Subcutaneous abdominal adipose tissue (tissue), 5 donors: ENCODE measurements at regions not wholly inside any gene's neighbourhood (a gene's known extent, or its start where the extent isn't known, plus 50 kb on each side); places are given as distances from the start of the nearest gene placed in this dataset.

Experiments used
- H3K27ac ChIP-seq: one replicate; pipeline ENCODE4 v1.7.0; 2013; ENCODE audit warnings: low read depth, mild to moderate bottlenecking, inconsistent platforms, low read length, moderate library complexity
- H3K27me3 ChIP-seq, 5 donors: one replicate each; pipeline ENCODE4 v1.7.0; 2013; ENCODE audit warnings: low read length in 5 of 5, inconsistent platforms in 1 of 5; ENCODE audit not compliant: control insufficient read depth in 5 of 5, insufficient read depth in 4 of 5
- H3K36me3 ChIP-seq, 5 donors: one replicate each; pipeline ENCODE4 v1.7.0; 2013; ENCODE audit warnings: low read length in 5 of 5; ENCODE audit not compliant: control insufficient read depth in 5 of 5, insufficient read depth in 5 of 5
- H3K4me1 ChIP-seq, 5 donors: one replicate each; pipeline ENCODE4 v1.7.0; 2013; ENCODE audit warnings: low read length in 5 of 5, mild to moderate bottlenecking in 3 of 5, moderate library complexity in 1 of 5; ENCODE audit not compliant: control insufficient read depth in 5 of 5, insufficient read depth in 5 of 5
- H3K4me3 ChIP-seq, 5 donors: one replicate each; pipeline ENCODE4 v1.7.0; 2013; ENCODE audit warnings: low read length in 5 of 5, low read depth in 1 of 5
- H3K9ac ChIP-seq, 5 donors: one replicate each; pipeline ENCODE4 v1.7.0; 2013; ENCODE audit warnings: low read length in 5 of 5, mild to moderate bottlenecking in 4 of 5, moderate library complexity in 3 of 5
- H3K9me3 ChIP-seq, 5 donors: one replicate each; pipeline ENCODE4 v1.7.0; 2013; ENCODE audit warnings: low read length in 5 of 5; ENCODE audit not compliant: control insufficient read depth in 5 of 5
- donor health status: healthy.
- donor health status: healthy.
- donor health status: healthy.
- donor health status: healthy.
- donor health status: healthy.

- H3K4me3 ChIP-seq = no peak overlapping the region
- H3K4me1 ChIP-seq = no peaks in the 10 kb centered on the region
- H3K36me3 ChIP-seq = no peaks in the 10 kb centered on the region
- H3K27ac ChIP-seq = no peak overlapping the region
- H3K9me3 ChIP-seq = no peaks in the 10 kb centered on the region
- H3K27me3 ChIP-seq = peaks cover 0 to 4% (median 0%) of the 10 kb centered on the region in 5 donors
- H3K9ac ChIP-seq = no peak overlapping the region
Measured at GRCh38 chr1:63200676-63201075, 121.7 kb upstream of the FOXD3 start.

GRCh38 chr1:63203641-63204040 lies 118.7 kb upstream of the FOXD3 start:
- no peak overlapping the region for H3K9ac ChIP-seq
- H3K4me3 ChIP-seq = no peak overlapping the region
- no peaks in the 10 kb centered on the region for H3K9me3 ChIP-seq
- no peaks in the 10 kb centered on the region for H3K36me3 ChIP-seq
- peaks cover 0 to 4% (median 0%) of the 10 kb centered on the region in 5 donors for H3K27me3 ChIP-seq
- no peak overlapping the region for H3K27ac ChIP-seq
- H3K4me1 ChIP-seq = no peaks in the 10 kb centered on the region

- H3K36me3 ChIP-seq = no peaks in the 10 kb centered on the region
- H3K27me3 ChIP-seq = peaks cover 0 to 3% (median 0%) of the 10 kb centered on the region in 5 donors
- H3K9me3 ChIP-seq = no peaks in the 10 kb centered on the region
- H3K4me1 ChIP-seq = no peaks in the 10 kb centered on the region
- no peak overlapping the region for H3K4me3 ChIP-seq
- H3K9ac ChIP-seq = no peak overlapping the region
- H3K27ac ChIP-seq = no peak overlapping the region
Measured at GRCh38 chr1:63205776-63206175, 116.6 kb upstream of the FOXD3 start.

DNA sequence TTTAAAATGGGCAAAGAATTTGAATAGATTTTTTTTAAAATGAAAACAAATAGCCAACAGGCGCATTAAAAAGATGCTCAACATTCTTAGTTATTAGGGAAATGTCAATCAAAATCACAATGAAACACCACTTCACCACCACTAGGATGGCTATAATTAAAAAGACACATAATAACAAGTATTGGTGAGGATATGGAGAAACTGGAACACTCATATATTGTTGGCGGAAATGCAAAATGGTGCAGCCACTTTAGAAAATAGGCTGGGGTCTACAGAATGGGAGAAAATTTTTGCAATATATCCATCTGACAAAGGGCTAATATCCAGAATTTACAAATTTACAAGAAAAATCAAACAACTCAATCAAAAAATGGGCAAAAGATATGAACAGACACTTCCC lies 107.8 kb upstream of the FOXD3 start:
- H3K9me3 ChIP-seq = peaks cover 0 to 4% (median 0%) of the 10 kb centered on the region in 5 donors
- no peak overlapping the region for H3K27ac ChIP-seq
- no peaks in the 10 kb centered on the region for H3K36me3 ChIP-seq
- H3K4me1 ChIP-seq = no peaks in the 10 kb centered on the region
- H3K27me3 ChIP-seq = no peaks in the 10 kb centered on the region
- no peak overlapping the region for H3K9ac ChIP-seq
- H3K4me3 ChIP-seq = no peak overlapping the region

- no peaks in the 10 kb centered on the region for H3K9me3 ChIP-seq
- no peak overlapping the region for H3K9ac ChIP-seq
- H3K27ac ChIP-seq = no peak overlapping the region
- H3K27me3 ChIP-seq = no peaks in the 10 kb centered on the region
- H3K4me3 ChIP-seq = no peak overlapping the region
- H3K4me1 ChIP-seq = no peaks in the 10 kb centered on the region
- H3K36me3 ChIP-seq = no peaks in the 10 kb centered on the region
Measured at GRCh38 chr1:63223426-63223825, 98.9 kb upstream of the FOXD3 start.

- no peaks in the 10 kb centered on the region for H3K36me3 ChIP-seq
- no peaks in the 10 kb centered on the region for H3K27me3 ChIP-seq
- no peak overlapping the region for H3K4me3 ChIP-seq
- H3K9me3 ChIP-seq = peaks cover 0 to 3% (median 0%) of the 10 kb centered on the region in 5 donors
- peaks cover 0 to 4% (median 0%) of the 10 kb centered on the region in 5 donors for H3K4me1 ChIP-seq
- no peak overlapping the region for H3K9ac ChIP-seq
- H3K27ac ChIP-seq = no peak overlapping the region
Measured at GRCh38 chr1:63230722-63231121, 91.6 kb upstream of the FOXD3 start.

- Histone ChIP-seq H3K27ac (no peak overlapping the region), H3K9ac (no peak overlapping the region), H3K27me3 (no peaks in the 10 kb centered on the region)
Measured at GRCh38 chr1:63238721-63239120, 83.6 kb upstream of the FOXD3 start.

DNA sequence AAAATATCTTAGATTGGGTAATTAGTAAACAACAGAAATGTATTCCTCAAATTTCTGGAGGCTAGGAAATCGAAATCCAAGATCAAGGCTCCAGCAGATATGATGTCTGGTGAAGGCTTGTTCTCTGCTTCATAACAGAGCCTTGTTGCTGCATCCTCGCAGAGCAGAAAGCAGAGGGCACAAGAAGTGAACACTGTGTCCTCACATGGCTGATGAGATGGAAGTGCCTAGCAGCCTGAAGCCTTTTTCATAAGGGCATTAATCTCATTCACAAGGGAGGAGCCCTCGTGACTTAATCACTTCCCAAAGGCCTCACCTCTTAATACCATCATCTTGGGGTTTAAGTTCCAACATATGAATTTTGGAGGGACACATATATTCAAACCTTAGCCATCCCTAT lies 77.2 kb upstream of the FOXD3 start:
- Histone ChIP-seq H3K9me3 (no peaks in the 10 kb centered on the region), H3K36me3 (no peaks in the 10 kb centered on the region), H3K4me3 (no peak overlapping the region), H3K4me1 (no peaks in the 10 kb centered on the region), H3K27ac (no peak overlapping the region), H3K9ac (no peak overlapping the region), H3K27me3 (no peaks in the 10 kb centered on the region)

More at GRCh38 chr1:63238721-63239120, 83.6 kb upstream of the FOXD3 start:
- Histone ChIP-seq H3K4me1 (no peaks in the 10 kb centered on the region), H3K9me3 (no peaks in the 10 kb centered on the region), H3K4me3 (no peak overlapping the region), H3K36me3 (no peaks in the 10 kb centered on the region)

GRCh38 chr1:63248216-63248615 lies 74.2 kb upstream of the FOXD3 start:
- Histone ChIP-seq H3K27me3 (no peaks in the 10 kb centered on the region), H3K36me3 (no peaks in the 10 kb centered on the region), H3K9ac (no peak overlapping the region), H3K4me1 (no peaks in the 10 kb centered on the region), H3K9me3 (no peaks in the 10 kb centered on the region), H3K4me3 (no peak overlapping the region), H3K27ac (no peak overlapping the region)

DNA sequence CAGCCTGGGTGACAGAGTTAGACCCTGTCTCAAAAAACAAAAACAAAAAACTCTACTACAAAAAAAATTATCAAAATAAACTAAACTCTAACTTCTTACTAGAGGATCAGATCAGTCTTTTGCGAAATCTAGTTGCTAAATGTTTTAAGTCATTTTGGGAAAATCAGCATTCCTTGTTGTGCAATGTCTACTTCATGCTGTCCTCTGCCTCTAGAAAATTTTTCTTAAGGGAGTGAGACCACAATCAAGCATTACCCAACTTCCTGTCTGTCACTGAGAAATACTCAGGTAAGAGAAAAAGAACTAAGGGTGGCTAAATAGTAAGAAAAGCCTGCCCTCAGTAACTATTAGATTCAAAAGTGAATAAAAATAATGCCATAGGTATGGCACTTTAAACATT lies 67.2 kb upstream of the FOXD3 start:
- Histone ChIP-seq H3K4me3 (no peak overlapping the region), H3K27me3 (no peaks in the 10 kb centered on the region), H3K9ac (peak overlapping the region in 1 of 5 donors; percentile 8), H3K4me1 (peaks cover 0 to 24% (median 7%) of the 10 kb centered on the region in 5 donors), H3K36me3 (no peaks in the 10 kb centered on the region), H3K9me3 (no peaks in the 10 kb centered on the region), H3K27ac (peak overlapping the region; percentile 6)
